Upper lobe of left lung (tissue), 4 donors: ENCODE measurements at regions not wholly inside any gene's neighbourhood (a gene's known extent, or its start where the extent isn't known, plus 50 kb on each side); places are given as distances from the start of the nearest gene placed in this dataset.

Source experiments
- CTCF ChIP-seq, 6 experiments: fragments of 450-650 bp in 4 of 6; fragments of 200-600 bp in 2 of 6; sonication (generic) in 2 of 6; IDR thresholded peaks; one replicate each; pipeline ENCODE4 v1.5.1; 2016 to 2019; ENCODE audit warnings: antibody characterized with exemption in 6 of 6
- EP300 ChIP-seq, 4 donors: sonication (generic); formaldehyde crosslinking; IDR thresholded peaks; one replicate each; pipeline ENCODE4 v1.5.1; 2017; ENCODE audit warnings: antibody characterized with exemption in 4 of 4, control low read depth in 2 of 4
- POLR2A ChIP-seq, 4 donors: fragments of 450-650 bp; IDR thresholded peaks; one replicate each; pipeline ENCODE4 v1.5.1; 2016 to 2017; ENCODE audit warnings: antibody characterized with exemption in 4 of 4, mild to moderate bottlenecking in 2 of 4
- POLR2AphosphoS5 ChIP-seq, 2 donors: sonication (generic); formaldehyde crosslinking; IDR thresholded peaks; one replicate each; pipeline ENCODE4 v1.5.1; 2017; ENCODE audit warnings: antibody characterized with exemption in 2 of 2

GRCh38 chr6:98033617-98034016 lies 750.6 kb upstream of the MMS22L start:
- TF ChIP-seq CTCF (IDR thresholded peaks at IDR 0.05) (no peak), POLR2A (IDR thresholded peaks at IDR 0.05) (no peak), POLR2AphosphoS5 (IDR thresholded peaks at IDR 0.05) (no peak), EP300 (IDR thresholded peaks at IDR 0.05) (no peak)
